ENCODE measurements at regions not wholly inside any gene's neighbourhood (a gene's known extent, or its start where the extent isn't known, plus 50 kb on each side); places are given as distances from the start of the nearest gene placed in this dataset.
"Not testable (repeated sequence)": the region's sequence is repeated elsewhere in the genome, so short reads cannot be mapped to it uniquely, and the experiment has no call there.

DNA sequence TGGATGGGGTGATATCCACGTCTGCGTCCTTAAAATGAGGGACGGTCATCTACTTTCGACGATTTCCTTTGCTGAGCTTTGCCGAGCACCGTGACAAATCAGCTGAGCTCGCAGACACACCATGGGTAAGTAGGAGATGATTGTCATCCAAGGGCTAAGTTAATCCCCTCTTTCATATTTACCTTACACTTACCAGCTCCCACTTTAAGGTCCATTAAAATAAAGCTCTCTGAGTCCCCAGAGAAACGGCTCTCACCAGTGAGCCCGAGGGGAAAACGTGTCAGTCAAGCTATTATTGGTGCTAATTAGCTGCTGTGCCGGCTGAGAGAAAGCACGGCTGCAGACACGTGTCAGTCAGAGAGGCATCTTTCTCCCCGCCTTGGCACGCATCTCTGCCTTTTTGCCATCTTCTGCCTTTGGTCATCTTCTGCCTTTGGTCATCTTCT, 72.2 kb downstream of the CRLF2 start:
- FAIRE-seq = no peak
- DNase-seq (ENCODE audit: low spot score in 2 of 2) = no peak

DNA sequence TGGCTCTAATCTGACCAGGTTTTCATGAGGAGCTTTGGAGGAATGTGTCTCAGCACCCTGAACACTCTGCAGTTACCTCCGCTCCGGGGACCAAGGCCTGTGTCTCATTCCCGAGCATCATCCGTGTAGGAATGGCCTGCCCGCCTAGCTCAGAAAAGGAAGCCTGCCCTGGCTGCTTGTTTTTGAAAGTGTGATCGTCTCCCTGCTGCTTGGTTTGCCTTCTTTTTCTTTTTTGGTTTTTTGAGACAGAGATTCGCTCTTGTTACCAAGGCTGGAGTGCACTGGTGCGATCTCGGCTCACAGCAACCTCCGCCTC, 73.3 kb downstream of the CRLF2 start:
- no peak for DNase-seq (ENCODE audit: low spot score in 2 of 2)
- FAIRE-seq = no peak

DNA sequence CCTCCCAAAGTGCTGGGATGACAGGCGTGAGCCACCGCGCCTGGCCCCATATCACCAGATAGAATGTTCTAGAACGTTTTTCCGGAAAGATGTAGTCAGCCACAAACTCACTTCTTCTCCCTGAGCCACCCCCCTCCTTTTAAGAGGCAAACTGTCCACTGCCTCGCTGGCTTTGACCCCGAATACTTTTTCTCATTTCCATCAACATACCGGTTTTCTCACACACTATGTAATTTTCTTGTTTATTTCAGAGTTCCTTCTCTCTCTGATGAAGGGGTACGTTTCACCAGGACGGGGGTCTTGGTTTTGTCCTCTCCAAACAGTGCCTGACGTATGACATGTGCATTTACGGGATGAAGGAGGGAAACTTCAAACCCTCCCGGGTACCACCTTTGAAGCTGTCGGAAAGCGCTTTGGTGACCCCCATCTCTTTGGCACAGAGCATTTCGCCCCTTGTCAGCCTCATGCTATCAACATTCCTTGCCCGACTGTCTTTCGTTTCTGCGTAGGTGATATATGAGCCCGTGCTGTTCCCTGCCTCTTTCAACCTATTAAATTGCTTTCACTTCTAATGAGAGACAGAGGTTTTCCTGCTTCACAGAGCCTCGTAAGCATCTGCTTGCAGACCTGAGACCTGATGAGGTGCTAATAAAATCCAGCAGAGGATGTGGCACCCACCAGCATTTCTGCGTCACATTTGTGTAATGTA, 73.8 kb downstream of the CRLF2 start:
- DNase-seq (ENCODE audit: low spot score in 2 of 2) = no peak
- no peak for FAIRE-seq

DNA sequence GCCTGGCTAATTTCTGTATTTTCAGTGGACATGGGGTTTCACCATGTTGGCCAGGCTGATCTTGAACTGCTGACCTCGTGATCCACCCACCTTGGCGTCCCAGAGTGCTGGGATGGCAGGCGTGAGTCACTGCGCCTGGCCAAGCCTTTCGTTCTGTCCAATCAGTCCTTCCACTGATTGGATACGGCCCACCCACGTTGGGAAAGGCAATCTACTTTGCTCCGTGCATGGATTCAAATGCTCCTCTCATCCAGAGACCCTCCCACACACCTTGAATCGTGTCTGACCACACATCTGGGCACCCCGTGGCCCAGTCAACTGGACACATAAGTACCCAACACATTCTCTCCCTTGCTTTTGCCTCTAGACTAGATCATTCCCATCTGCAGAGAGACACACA, 74.9 kb downstream of the CRLF2 start:
- no peak for DNase-seq (ENCODE audit: low spot score in 2 of 2)
- FAIRE-seq = no peak

DNA sequence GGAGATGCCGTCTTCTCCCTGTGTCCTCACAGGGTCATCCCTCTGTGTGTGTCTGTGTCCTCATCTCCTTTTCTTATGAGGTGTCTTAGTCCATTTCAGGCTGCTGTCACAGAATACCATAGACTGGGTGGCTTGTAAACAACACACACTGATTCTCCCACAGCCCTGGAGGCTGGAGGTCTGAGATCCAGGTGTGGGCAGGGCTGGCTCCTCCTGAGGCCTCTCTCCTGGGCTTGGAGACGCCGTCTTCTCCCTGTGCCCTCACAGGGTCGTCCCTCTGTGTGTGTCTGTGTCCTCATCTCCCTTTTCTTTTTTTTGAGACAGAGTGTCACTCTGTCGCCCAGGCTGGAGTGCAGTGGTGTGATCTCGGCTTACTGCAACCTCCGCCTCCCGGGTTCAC, 75.9 kb downstream of the CRLF2 start:
- DNase-seq (ENCODE audit: low spot score in 2 of 2); FAIRE-seq: not testable (repeated sequence)

DNA sequence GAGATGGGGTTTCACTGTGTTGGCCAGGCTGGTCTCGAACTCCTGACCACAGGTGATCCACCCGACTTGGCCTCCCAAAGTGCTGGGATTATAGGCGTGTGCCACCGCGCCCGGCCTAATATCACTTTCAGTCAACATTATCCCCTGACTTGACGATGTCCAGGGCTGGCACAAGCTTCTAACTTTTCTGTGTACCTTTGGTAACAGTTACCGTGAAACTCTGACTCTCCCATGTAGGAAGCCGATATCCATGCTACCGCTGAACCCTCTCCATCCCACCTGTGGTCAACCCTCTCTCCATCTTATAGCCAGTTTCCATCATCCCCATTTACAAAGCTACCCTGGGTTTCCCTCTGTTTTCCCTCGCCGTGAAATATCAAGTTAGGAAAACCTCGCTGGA, 77.5 kb downstream of the CRLF2 start:
- FAIRE-seq (no peak), DNase-seq (ENCODE audit: low spot score in 2 of 2) (no peak)

DNA sequence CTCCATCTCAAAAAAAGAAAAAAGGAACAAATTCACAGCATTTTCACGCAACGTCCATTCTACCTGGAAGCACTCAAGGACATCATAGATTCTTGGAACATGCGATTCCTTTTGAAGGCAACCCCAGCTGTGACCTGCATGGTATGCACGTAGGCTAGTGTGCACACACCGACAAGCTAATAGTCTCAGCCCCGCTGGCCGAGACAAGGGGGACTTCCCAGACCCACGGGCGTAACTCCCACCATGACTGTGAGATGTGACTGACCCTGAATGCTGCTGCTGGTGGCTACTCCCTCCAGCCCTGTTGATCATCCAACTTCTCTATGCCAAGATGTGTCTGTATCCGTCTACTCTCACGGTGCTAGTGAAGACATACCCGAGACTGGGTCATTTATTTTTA, 78.3 kb downstream of the CRLF2 start:
- DNase-seq (ENCODE audit: low spot score in 2 of 2) = no peak

DNA sequence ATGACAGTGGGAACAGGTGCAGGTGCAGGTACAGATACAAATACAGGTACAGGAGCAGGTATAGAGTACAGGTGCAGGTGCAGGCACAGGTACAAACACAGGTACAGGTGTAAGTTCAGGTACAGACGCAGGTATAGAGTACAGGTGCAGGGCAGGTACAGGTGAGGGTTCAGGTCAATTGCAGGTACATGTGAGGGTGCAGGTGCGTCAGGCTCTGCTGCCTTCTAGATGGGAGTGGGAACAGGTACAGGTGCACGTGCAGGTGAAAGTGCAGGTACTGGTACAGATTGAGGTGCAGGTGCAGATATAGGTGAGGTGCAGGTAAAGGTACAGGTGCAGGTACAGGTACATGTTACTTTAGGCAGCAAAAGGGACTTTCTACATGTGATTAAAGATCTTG, 85.7 kb downstream of the CRLF2 start:
- FAIRE-seq = no peak
- DNase-seq (ENCODE audit: low spot score in 2 of 2) = no peak

More for the DNA sequence above, 78.3 kb downstream of the CRLF2 start:
- FAIRE-seq = no peak

DNA sequence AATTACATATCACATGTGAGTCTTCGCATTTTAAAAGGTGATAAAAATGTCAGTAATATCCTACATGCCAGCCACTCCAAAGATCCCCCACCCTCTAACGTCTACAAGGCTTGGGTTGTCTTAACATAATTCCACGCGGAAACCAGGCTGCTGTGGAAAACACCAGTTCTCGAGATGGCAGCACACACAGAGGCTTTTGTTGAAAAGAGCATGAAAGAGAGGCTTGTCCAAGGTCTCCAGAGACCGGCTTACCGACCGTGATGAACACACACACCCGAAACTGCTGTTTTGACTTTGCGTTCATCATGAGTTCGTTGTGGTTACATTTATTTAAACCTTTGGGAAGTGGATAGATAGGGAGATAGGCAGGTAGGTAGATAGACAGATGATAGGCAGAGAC, 87.9 kb downstream of the CRLF2 start:
- DNase-seq (ENCODE audit: low spot score in 2 of 2) (no peak), FAIRE-seq (no peak)

DNA sequence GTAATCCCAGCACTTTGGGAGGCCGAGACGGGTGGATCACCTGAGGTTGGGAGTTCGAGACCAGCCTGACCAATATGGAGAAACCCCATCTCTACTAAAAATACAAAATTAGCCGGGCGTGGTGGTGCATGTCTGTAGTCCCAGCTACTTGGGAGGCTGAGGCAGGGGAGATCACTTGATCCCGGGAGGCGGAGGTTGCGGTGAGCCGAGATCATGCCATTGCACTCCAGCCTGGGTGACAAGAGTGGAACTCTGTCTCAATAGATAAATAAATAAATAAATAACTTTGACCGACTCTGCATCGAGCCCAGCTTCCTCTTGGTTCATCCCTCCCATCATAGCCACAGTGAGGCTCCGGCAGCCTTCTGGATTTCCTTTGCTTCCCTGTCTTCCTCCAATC, 89.6 kb downstream of the CRLF2 start:
- DNase-seq (ENCODE audit: low spot score in 2 of 2); FAIRE-seq: not testable (repeated sequence)

DNA sequence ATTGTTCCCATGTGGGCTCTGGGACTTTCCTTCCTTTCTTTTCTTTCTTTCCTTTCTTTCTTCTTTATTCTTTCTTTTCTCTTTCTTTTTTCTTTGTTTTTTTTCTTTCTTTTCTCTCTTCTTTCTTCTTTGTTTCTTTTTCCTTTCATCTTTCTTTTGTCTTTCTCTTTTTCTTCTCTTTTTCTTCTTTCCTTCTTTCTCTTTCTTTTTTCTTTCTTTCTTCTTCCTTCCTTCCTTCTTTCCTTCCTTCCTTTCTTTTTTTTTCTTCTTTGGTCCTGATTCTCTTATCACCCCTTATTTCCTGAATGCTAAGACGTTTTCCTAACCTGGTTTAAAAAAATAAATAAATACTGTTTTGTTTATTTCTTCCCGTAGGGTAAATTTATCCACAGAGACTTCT, 93.2 kb downstream of the CRLF2 start:
- DNase-seq (ENCODE audit: low spot score in 2 of 2) = no peak
- no peak for FAIRE-seq

DNA sequence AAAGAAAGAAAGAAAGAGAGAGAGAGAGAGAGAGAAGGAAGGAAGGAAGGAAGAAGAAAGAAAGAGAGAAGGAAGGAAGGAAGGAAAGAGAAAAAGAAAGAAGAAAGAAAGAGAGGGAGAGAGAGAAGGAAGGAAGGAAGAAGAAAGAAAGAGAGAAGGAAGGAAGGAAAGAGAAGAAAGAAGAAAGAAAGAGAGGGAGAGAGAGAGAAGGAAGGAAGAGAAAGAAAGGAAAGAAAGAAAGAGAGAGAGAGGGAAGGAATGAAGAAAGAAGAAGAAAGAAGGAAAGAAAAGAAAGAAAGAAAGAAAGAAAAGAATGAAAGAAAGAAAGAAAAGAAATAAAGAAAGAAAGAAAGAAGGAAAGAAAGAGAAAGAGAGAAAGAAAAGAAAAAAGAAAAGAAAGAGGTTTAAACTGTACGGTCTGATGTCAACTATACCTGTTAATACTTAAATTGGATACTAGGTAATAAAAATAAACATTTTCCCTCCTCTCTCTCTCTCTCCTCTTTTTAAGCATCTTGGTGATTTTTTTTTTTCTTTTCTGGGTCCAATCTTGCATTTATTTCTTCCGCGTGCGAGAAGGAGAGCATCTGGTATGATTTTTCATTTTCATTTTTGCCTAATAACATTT, 93.8 kb downstream of the CRLF2 start:
- FAIRE-seq = no peak

DNA sequence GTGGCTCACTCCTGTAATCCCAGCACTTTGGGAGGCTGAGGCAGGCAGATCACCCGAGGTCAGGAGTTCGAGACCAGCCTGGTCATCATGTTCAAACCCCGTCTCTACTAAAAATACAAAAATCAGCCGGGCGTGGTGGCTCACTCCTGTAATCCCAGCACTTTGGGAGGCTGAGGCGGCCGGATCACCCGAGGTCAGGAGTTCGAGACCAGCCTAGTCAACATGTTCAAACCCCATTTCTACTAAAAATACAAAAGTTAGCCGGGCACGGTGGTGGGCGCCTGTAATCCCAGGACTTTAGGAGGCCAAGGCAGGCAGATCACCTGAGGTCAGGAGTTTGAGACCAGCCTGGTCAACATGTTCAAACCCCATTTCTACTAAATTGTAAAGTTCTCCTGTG, 97.0 kb downstream of the CRLF2 start:
- FAIRE-seq; DNase-seq (ENCODE audit: low spot score in 2 of 2): not testable (repeated sequence)

More for the DNA sequence above, 93.8 kb downstream of the CRLF2 start:
- no peak for DNase-seq (ENCODE audit: low spot score in 2 of 2)

DNA sequence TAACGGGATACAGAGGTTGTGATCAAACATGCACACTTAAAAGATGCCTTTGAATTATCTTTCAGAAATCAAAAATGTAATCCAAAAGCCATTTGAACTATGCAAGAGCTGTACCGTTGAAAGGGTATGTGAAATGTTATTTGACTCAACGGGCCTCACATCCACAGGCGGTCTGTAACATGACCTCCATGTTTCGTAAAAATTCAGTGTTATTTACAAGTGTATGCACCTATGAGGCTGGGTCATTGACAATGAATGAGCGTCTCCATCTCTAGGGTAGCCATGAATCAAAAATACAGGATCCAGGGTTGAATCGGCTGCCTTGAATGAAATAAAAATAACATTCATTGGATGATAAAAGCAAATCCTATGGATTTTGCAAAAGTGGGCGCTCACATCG, 100.1 kb downstream of the CRLF2 start:
- no peak for DNase-seq (ENCODE audit: low spot score in 2 of 2)
- FAIRE-seq = no peak

DNA sequence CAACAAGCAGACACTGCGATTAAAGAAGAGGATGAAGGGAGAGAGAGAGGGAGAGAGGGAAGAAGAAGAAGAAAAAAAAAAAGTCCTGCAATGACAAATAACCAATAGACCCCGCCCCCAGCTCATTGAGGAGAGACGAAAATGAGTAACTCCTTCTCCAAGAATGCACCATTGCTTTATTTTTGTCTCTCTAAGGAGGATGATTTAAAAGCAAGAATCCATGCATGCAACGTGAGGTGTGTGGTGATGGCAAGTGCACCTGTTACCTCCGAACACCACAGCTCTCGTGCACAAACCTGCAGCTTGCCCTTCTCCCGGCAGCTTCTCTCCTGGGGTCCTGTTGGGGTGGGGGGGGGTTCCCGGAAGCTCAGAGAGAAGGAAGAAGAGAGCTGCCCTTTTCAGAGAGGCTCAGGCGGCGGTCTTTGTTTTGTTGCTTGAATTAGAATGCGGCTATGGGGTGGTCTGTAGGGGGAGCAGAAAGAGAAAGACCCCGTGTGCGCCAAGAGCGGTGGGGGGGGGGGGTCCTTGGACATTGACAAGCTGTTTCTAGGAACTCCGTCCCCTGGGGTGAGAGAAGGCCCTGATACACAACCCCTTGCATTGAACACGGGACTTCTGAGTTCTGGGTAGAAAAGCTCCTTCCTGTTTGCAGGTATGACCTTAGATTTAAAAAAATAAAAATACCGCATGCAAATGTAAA, 100.7 kb downstream of the CRLF2 start:
- FAIRE-seq = no peak
- no peak for DNase-seq (ENCODE audit: low spot score in 2 of 2)

DNA sequence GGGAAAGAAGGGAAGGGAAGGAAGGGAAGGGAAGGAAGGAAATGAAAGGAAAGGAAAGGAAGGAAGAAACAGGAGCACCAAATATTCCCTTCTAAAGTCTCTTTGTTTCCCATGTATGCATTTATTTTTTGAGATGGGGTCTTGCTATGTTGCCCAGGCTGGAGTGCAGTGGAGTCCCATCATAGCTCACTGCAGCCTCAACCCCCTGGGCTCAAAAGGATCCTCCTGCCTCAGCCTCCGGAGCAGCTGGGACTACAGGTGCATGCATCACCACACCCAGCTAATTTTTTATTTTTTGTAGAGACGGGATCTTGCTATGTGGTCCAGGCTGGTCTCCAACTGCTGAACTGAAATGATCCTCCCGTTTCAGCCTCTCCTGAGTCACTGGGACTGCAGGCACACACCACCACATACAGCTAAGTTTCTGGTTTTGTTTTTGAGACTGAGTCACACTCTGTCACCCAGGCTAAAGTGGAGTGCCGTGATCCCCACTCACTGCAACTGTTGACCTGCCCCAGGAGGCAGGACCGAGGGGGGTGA, 102.8 kb downstream of the CRLF2 start:
- FAIRE-seq (no peak), DNase-seq (ENCODE audit: low spot score in 2 of 2) (no peak)

DNA sequence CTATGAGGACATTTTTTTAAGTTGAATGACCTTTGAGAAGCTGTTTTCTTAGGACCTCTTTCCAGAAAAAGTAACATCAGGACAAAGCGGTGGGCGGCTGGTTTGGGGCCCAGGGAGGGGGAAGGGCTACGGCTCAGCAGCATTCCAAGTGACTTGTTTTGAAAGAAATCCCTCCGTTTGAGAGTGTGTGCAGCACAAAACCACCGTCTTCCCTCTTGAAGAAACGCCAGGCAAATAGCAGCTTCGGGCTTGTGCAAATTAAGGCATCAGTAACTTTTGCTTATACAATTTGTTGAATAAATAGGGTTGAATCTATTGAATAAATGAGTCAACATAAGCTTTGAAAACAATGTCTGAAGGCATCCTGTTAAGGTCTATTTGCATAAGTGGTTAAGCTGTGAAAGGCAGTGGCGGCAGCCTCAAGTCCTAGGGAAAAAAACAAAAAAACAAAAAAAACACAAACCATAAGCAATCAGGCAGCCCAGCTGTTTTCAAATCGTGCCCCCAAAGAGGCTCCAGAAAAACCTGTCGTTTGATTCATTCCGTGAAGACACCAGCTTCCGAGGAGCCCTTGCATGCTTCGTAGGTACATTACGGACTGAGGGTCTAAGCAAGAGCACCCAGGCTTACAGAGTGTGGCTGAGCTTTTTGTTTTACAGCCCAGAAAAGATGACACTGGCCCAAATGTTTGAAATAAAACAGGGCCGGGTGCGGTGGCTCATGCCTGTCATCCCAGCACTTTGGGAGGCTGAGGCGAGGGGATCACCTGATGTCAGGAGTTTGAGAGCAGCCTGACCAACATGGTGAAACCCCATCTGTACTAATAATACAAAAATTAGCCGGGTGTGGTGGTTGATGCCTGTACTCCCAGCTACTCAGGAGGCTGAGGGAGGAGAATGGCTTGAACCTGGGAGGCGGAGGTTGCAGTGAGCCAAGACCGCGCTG, 103.7 kb downstream of the CRLF2 start:
- no peak for FAIRE-seq
- DNase-seq (ENCODE audit: low spot score in 2 of 2) = no peak

DNA sequence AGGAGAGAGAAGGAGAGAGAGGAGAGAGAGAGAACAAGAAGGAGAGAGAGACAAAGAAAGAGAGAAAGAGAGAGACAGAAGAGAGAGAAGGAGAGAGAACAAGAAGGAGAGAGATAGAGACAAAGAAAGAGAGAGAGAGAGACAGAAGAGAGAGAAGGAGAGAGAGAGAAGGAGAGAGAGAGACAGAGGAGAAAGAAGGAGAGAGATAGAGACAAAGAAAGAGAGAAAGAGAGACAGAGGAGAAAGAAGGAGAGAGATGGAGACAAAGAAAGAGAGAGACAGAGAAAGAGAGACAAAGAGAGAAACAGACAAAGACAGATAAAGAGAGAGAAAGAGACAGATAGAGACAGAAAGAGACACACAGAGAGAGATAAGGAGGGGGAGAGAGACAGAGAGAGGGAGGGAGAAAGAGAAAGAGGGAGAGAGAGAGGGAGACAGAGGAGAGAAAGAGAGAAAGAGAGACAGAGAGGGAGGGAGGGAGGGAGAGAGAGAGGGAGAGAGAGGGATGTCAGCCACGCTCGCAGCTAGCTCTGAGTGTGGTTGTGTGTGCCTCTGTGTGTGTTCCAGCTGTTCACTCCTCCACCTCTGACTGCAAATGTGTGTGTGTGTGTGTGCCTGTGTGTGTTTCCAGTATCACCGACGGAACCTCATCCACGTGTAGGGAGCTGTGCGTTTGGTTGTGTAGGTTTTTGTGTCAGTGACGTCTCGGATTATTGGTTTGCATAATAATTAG, 105.8 kb downstream of the CRLF2 start:
- no peak for FAIRE-seq
- no peak for DNase-seq (ENCODE audit: low spot score in 2 of 2)

DNA sequence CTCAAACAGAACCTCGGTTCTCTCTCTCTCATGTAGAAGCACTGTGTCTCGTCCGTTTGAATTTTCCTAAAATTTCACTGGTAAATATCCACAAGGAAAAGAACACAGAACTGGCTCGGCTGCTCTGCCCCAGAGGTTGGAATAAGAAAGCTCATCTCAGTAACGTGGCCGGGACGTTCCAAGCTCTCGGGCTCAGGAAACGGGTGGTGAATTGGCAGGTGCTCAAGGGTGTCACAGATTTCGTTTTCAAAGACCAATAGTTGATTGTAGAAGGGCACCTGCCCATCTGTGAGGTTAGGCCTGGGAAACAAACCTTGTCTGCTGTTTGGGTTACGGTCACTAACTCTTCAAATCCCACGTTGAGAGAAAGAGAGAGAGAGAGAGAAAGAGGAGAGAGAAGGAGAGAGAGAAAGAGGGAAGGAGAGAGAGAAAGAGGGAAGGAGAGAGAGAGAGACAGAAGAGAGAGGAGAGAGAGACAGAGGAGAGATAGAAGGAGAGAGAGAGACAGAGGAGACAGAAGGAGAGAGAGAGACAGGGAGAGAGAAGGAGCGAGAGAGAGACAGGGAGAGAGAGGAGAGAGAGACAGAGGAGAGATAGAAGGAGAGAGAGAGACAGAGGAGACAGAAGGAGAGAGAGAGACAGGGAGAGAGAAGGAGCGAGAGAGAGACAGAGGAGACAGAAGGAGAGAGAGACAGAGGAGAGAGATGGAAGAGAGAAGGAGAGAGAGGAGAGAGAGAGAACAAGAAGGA, 106.6 kb downstream of the CRLF2 start:
- no peak for DNase-seq (ENCODE audit: low spot score in 2 of 2)

More for the DNA sequence above, 106.6 kb downstream of the CRLF2 start:
- no peak for FAIRE-seq

All from frontal cortex (tissue), 3 donors.